SH-SY5Y (cell line): ENCODE measurements at regions not wholly inside any gene's neighbourhood (a gene's known extent, or its start where the extent isn't known, plus 50 kb on each side); places are given as distances from the start of the nearest gene placed in this dataset.

ENCODE experiments used
- GATA2 ChIP-seq: IDR thresholded peaks from 2 replicates; pipeline ENCODE4 v1.6.1; 2011; ENCODE audit warnings: mild to moderate bottlenecking, low read depth, low read length
- GATA3 ChIP-seq: IDR thresholded peaks from 2 replicates; pipeline ENCODE4 v1.6.1; 2011; ENCODE audit warnings: low read depth, mild to moderate bottlenecking, low read length, moderate library complexity

DNA sequence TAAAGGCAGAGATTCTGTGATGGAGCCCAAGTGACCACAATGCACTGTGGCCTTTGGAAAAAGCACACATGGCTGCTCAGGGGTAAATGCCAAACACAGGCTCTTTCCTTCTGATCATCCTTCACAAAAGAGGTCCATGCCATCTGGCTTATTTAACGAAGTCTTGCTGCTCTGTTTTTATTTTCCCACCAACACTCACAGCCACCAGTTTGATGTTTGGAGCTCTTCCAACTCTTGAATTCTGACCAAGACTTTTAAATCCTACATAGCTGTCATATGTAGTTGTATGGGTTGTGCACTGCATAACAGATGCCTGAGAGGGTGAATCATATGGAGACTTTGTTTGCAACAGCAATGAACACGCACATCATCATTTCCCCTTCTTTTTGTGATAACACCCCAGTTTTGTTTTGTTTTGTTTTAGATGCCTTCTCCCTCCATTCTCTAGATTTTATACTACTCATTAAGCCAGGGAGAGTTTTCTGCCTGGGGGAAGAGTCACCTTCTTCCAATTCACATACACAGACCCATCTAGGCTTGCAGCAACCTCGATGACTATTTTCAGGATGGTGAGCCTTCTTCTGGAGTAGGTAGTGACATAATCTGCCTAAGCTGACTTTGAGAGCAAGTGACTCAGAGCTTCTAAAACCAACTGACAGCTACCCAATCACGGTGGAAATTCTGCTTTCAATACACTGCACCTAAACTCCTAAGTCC is 145.2 kb upstream of the WSCD2 start:
- no peak for TF ChIP-seq GATA3
- TF ChIP-seq GATA2: no peak
